Hepatocyte (in vitro differentiated cells): ENCODE measurements at regions not wholly inside any gene's neighbourhood (a gene's known extent, or its start where the extent isn't known, plus 50 kb on each side); places are given as distances from the start of the nearest gene placed in this dataset.

Experiments
- EZH2 ChIP-seq: fragments of 200-600 bp; sonication (generic); IDR thresholded peaks from 2 replicates; pipeline ENCODE4 v1.6.1; 2016; ENCODE audit warnings: antibody characterized with exemption, mild to moderate bottlenecking, borderline replicate concordance
- TF ChIP-seq, protein P1 (sequence below): fragments of 200-600 bp; sonication (generic); IDR thresholded peaks from 2 replicates; pipeline ENCODE4 v1.5.1; 2016; ENCODE audit warnings: antibody characterized with exemption, mild to moderate bottlenecking; ENCODE audit not compliant: poor library complexity

- TF ChIP-seq, protein P1, sequence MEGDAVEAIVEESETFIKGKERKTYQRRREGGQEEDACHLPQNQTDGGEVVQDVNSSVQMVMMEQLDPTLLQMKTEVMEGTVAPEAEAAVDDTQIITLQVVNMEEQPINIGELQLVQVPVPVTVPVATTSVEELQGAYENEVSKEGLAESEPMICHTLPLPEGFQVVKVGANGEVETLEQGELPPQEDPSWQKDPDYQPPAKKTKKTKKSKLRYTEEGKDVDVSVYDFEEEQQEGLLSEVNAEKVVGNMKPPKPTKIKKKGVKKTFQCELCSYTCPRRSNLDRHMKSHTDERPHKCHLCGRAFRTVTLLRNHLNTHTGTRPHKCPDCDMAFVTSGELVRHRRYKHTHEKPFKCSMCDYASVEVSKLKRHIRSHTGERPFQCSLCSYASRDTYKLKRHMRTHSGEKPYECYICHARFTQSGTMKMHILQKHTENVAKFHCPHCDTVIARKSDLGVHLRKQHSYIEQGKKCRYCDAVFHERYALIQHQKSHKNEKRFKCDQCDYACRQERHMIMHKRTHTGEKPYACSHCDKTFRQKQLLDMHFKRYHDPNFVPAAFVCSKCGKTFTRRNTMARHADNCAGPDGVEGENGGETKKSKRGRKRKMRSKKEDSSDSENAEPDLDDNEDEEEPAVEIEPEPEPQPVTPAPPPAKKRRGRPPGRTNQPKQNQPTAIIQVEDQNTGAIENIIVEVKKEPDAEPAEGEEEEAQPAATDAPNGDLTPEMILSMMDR: no peak
- TF ChIP-seq EZH2: no peak
Observed at GRCh38 chr21:21751286-21751685, 753.1 kb downstream of the NCAM2 start.
